Stimulated activated CD4-positive, alpha-beta T cell treated with anti-CD3 and anti-CD28 coated beads, Interleukin-4, amount 100 ng/mL, for 4 hours (primary cell): ENCODE measurements at regions not wholly inside any gene's neighbourhood (a gene's known extent, or its start where the extent isn't known, plus 50 kb on each side); places are given as distances from the start of the nearest gene placed in this dataset.

Source experiments
- DNase-seq, 2 experiments: peaks; one replicate each; pipeline ENCODE4 v3.0.0-alpha.2; 2020

- DNase-seq = no peak
These were observed 88.3 kb upstream of the PIK3CG start for GRCh38 chr7:106776618-106777347.

DNA sequence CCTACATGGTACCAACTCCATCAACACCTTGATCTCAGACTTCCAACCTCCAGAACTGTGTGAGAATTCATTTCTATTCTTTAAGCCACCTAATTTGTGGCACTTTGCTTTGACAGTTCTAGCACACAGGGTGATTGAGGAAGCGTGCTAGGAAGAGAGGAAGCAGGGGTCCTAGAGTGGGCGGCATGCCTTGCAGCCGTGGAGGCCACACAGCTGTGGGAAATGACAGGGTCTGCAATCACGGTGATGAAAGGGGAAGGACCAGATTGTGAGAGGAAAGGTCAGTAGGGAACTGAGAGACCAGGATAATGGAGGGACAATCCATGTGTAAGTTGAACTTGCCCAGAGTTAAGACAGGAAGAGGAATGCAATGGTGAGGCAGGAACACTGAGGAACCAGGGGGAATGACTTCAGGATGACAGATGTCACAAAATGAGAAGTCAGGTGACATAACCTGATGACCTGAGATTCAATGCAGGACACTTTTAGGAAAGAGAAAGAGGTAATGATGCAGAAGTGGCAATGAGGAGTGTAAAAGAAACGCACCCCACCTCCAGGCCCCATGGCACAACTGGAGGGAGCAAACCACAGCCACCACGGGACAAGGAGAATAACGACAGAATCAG, 87.3 kb upstream of the PIK3CG start:
- no peak for DNase-seq

GRCh38 chr7:106778656-106779250, 86.3 kb upstream of the PIK3CG start:
- no peak for DNase-seq

DNA sequence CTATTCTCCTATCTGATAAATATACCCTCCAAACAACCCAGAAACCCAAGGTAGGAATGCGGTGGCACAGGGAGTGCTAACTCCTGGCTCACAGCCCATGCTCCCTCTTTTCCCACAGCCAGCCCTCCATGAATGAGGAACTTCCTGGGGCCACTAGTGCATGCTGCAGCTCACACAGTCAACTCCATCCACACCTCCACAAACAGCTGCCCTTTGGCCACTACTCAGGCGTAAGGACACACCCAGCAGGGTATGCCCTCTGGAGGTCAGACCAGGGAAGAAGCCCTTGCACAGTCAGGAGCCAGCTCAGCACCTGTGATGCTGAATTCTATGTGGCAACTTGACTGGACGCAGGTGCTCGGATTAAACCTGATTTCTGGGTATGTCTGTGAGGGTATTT, 85.2 kb upstream of the PIK3CG start:
- no peak for DNase-seq

- DNase-seq = no peak
These were observed 84.1 kb upstream of the PIK3CG start for GRCh38 chr7:106781007-106781406.

DNA sequence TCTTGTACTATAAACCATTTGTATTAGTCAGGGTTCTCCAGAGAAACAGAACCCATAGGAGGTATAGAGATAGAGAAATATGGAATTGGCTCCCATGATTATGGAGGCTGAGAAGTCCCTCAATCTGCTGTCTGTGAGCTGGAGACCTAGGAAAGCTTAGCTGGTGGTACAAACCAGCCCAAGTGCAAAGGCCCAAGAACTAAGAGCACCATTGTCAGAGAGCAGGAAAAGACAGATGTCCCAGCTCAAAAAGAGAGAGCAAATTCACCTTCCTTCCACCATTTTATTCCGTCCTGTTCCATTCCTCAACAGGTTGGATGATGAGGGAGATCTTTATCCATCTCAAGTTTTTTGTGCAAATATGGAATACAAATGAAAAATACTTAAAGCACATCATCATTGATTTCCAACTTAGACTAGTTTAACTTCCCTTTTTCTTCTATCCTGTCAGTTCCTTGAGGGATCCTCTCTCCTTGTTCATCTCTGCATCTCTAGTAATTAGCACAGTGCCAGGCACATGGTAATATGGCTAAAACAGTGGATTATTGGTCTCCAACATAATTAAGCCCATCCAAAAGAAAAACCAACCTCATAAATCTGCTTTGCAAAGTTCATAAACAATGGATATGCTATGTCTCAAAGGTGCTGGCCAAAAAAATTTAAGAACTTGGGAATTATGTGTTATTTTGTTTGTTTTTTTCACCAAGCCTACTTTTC, 83.1 kb upstream of the PIK3CG start:
- DNase-seq = no peak

GRCh38 chr7:106783286-106783685, 81.8 kb upstream of the PIK3CG start:
- no peak for DNase-seq

DNA sequence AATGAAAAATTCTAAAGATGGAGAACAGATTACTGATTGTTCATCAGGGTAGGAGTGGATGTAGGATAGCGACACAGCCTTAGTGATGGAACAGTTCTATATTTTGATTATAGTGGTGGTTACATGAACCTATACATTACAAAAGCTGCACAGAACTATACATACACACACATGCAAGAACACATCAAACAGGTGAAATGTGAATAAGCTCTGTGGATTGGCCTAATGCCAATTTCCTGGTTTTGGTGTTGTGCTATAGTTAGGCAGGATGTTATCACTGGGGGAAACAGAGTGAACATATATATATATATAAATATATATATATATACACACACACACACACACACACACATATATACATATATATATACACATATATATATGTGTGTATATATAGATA, 76.4 kb upstream of the PIK3CG start:
- DNase-seq = no peak

GRCh38 chr7:106791526-106791925, 73.6 kb upstream of the PIK3CG start:
- no peak for DNase-seq

DNA sequence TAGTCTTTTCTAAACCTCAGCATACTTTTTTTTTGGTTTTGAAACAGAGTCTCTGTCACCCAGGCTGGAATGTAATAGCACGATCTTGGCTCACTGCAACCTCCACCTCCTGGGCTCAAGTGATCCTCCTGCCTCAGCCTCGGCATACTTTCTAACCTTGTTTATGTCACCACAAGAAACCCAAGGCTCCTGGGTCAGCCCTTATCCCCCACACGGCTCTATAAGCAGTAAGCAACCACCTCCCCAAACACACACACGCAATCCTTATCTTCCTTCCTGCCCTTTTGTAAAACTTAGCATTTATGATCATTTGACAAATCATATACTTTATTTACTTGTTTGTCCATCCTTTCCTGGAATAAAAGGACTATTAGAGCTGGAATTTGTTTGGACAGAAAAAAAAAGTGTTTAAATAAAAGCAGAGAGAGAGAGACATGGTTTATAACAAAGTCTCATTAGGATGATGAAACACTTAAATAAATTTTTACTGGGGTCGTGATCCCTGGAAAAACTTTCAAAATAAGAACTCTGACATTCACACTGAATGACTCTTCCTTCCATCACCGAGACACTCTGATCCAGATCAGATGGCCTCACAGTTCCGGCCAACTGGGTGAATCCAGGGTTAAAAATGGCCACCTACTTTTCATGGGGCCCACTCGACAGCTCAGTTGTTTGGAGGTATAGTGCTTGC, 72.7 kb upstream of the PIK3CG start:
- no peak for DNase-seq

DNA sequence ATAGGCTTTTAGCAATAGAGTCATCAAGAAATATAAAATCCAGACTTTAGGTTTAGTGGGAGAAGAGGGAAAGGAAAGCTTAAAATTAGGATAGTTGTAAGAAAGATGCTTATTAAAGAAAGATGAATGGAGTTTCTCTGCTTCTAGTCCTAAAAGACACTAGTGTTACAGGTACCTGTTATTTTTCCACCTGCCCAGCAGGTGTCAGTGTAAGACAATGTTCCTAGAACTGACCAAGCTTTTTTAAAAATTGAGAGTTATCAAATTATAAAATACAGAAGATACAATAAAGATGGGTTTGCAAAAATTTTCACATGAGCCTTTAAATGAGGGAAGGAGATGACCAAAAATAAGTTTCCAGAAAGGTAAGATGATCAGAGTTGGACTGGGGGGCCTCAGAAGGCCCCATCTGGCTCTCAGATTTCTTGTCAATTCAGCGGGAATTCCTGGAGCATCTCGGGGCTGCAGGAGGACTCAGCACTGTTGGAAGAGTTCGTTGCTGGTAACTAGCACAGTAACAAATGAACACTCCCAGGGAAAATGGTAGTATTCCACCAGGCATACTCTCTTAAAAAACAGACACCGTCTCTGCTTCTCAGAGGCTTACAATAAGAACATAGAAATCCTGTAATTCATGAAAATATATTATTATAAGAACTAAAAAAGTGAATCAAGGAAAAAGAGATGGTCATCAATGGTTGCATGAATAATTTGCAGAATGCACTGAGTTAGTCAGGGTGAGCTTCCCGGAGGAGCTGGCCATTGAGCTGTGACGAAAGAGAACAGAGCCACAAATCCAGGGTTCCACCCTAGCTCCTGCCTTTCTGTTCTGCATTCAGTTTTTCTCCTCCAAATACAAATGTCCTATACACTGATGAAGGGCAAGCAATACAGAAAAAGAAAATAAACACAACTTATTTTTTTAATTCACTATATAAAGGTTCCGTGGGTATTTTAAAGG, 71.8 kb upstream of the PIK3CG start:
- no peak for DNase-seq

DNA sequence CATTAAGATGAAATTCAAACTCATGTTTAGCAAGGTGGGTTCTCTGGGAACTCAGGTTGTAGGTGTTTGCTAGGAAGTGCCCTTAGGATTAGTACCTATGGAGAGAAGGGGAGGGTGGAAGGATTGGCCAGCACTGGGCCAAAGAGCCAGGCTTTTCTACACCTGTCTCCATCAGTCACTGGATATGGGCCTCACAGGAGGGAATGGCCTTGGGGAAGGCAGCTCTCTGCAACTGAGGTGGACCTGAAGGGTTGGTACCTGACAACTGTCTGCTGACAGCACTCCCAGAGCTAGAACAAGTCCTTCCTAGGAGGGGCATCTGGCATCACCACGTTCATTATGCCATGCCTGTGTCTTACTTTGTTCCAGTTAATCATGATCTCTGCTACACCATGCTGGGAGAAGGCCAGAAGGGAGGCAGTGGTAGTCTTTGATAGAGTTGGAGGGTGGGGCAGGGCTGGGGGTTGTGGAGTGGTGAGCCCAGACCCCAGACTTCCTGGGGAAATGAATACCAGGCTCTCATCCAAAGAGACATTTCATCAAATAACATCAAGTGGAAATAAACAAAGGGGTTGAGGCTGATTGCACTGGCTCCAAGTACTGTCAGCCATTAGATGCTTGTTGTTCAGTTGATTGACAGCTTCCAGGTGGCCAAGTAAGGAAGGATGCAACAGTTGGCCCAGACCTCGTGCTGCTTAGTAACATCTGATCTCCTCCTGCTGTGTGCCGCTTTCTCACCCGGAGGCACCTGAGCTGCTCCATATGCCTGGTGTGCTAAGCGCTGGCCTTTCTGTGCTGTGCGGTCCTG, 70.6 kb upstream of the PIK3CG start:
- no peak for DNase-seq

- DNase-seq = no peak
These were observed 69.8 kb upstream of the PIK3CG start for GRCh38 chr7:106795084-106795876.

DNA sequence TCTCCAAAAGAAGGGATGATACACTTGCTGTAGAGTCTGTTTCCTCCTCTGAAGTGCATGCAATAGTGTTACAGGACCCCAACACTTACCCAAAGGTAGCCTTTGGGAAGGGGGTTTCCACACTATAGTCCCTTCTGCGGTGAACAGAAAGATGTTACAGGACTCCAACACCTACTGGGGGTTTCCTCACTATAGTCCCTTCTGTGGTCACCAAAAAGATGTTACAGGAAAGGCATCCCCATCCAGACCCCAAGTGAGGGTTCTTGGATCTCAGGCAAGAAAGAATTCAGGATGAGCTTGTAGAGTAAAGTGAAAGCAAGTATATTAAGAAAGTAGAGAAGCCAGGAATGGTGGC, 69.2 kb upstream of the PIK3CG start:
- DNase-seq = no peak

- DNase-seq = no peak
These were observed 67.1 kb upstream of the PIK3CG start for GRCh38 chr7:106797937-106798336.

DNA sequence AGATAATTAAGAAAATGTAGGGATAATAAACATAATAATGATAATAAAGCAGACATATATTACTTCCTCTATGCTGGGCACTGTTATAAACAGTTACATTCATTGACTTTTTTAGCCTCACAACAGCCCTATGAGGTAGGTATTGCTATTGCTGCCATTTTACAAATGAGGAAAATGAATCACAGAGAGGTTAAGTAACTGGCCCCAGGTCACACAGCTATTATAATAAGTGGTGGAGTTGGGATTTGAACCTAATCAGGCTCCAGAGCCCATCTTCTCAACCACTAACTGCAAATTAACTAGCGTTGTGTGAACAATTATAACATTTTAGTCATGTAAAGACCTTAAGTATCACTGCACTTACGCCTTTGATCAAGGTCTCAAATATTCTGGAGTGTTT, 62.5 kb upstream of the PIK3CG start:
- no peak for DNase-seq

GRCh38 chr7:106806556-106806955, 58.5 kb upstream of the PIK3CG start:
- no peak for DNase-seq

DNA sequence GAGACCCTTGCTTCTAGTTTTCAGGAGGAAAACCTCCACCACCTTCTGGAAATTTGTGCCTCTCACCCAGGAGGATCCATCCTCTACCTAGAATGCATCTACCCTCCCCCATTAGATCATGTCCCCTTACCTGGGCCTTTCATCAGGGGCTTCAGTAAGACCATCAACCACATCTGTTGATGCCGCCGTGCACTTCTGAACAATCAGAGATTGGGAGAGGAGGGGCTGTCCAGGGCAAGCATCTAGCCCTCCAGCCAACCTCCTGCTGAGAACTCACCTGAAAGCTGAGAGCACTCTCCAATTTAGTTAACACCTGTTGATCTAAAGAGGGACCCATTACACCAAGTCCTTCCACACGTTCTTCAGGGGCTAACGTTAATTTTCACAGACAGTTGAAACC, 57.6 kb upstream of the PIK3CG start:
- no peak for DNase-seq

DNA sequence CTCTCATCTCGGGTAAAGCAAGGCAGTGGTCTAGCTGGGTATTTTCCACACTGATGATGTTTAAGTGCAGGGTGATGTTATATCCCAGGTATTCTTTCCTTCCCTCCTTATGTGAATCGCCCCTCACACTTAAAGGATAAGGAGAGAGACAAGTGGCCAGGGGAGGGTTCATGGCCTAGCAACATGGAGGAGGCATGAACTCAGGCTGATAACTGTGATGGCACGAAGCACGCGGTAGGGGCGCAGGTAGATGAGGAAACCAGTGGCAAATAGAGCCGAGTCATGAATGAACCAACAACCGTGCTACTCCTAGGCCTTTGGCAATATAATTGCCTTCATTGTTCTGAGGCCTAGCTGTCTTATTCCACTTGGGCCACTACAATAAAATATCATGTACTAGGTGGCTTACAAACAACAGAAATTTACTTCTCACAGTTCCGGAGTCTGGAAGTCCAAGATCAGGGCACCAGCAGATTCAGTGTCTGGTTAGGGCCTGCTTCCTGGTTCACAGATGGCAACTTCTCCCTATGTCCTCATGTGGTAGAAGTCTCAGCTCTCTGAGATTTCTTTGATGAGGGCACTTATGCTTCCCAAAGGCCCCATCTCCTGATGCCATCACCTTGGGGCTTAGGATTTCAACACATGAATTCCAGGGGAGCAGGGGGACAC, 56.0 kb upstream of the PIK3CG start:
- DNase-seq = no peak

GRCh38 chr7:106811472-106811871, 53.6 kb upstream of the PIK3CG start:
- no peak for DNase-seq
